Muscle layer of colon (tissue), 2 donors: ENCODE measurements at regions not wholly inside any gene's neighbourhood (a gene's known extent, or its start where the extent isn't known, plus 50 kb on each side); places are given as distances from the start of the nearest gene placed in this dataset.

Experiments
- H3K27ac ChIP-seq: one replicate; pipeline ENCODE4 v1.7.0; 2013; ENCODE audit warnings: low read depth, mild to moderate bottlenecking, low read length, moderate library complexity
- H3K27me3 ChIP-seq, 2 donors: one replicate each; pipeline ENCODE4 v1.7.0; 2013; ENCODE audit warnings: low read length in 2 of 2, mild to moderate bottlenecking in 2 of 2; ENCODE audit not compliant: insufficient read depth in 2 of 2, control insufficient read depth in 1 of 2
- H3K36me3 ChIP-seq: one replicate; pipeline ENCODE4 v1.7.0; 2013; ENCODE audit warnings: mild to moderate bottlenecking, low read length; ENCODE audit not compliant: insufficient read depth
- H3K4me1 ChIP-seq: one replicate; pipeline ENCODE4 v1.7.0; 2013; ENCODE audit warnings: mild to moderate bottlenecking, low read length; ENCODE audit not compliant: insufficient read depth
- H3K4me3 ChIP-seq, 2 donors: one replicate each; pipeline ENCODE4 v1.7.0; 2013; ENCODE audit warnings: low read length in 2 of 2, low read depth in 1 of 2, mild to moderate bottlenecking in 1 of 2, moderate library complexity in 1 of 2
- H3K9ac ChIP-seq: one replicate; pipeline ENCODE4 v1.7.0; 2013; ENCODE audit warnings: low read length
- H3K9me3 ChIP-seq: one replicate; pipeline ENCODE4 v1.7.0; 2013; ENCODE audit warnings: mild to moderate bottlenecking, low read length
- donor health status: abdominal sarcoma.
- donor health status: Adenocarcinoma of cecum.

DNA sequence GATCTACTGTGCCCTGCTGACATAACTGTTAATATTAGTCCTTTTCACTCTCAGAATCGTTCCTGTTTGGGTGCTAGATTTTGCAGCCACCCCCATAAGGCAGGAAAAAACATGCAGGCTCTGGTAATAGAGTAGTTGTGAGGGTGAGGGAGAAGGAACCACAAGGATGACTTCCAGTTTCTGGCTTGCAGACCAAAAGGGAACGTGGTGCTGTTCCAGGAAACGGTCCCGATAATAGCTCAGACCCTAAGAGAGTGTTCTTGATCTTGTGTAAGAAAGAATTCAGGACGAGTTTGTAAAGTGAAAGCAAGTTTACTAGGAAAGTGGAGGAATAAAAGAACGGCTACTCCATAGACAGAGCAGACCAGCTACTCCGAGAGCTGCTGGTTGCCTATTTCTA lies 50.7 kb upstream of the RHOU start:
- Histone ChIP-seq H3K9me3 (no peaks in the 10 kb centered on the region), H3K9ac (no peak overlapping the region), H3K36me3 (no peaks in the 10 kb centered on the region), H3K27me3 (no peaks in the 10 kb centered on the region), H3K4me1 (no peaks in the 10 kb centered on the region), H3K4me3 (no peak overlapping the region), H3K27ac (no peak overlapping the region)

DNA sequence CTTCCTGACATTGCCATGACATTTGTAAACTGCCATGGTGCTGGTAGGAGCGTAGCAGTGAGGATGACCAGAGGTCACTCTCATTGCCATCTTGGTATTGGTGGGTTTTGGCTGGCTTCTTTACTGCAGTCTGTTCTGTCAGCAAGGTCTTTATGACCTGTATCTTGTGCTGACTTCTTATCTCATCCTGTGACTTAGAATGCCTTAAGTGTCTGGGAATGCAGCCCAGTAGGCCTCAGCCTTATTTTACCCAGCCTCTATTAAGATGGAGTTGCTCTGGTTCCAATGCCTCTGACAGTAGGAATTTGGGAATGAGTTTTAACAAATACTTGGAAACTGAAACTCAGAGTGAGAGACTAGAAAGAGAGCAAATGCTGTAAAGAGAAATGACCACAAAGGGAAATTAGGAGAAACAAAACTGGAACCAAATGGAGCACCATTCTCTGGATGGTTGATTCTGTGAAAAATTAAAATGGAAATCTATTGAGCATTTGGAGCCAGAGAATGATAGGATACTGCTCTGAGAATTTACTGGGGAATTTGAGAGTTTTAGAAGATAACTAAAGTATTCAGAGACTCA lies 50.1 kb upstream of the RHOU start:
- no peaks in the 10 kb centered on the region for H3K4me1 ChIP-seq
- no peaks in the 10 kb centered on the region for H3K9me3 ChIP-seq
- no peak overlapping the region for H3K9ac ChIP-seq
- H3K27me3 ChIP-seq: no peaks in the 10 kb centered on the region
- H3K4me3 ChIP-seq: no peak overlapping the region
- H3K36me3 ChIP-seq: no peaks in the 10 kb centered on the region
- H3K27ac ChIP-seq: no peak overlapping the region
